K562 (cell line): ENCODE measurements at regions not wholly inside any gene's neighbourhood (a gene's known extent, or its start where the extent isn't known, plus 50 kb on each side); places are given as distances from the start of the nearest gene placed in this dataset.

Experiments used
- CTCF ChIP-seq, 3 experiments: IDR thresholded peaks in 2 of 3; conservative IDR thresholded peaks in 1 of 3; 2 replicates each; pipeline ENCODE4 v1.5.1; 2011 to 2012; ENCODE audit warnings: low read length in 3 of 3, mild to moderate bottlenecking in 3 of 3, control low read depth in 2 of 3, improper control_type of control experiment in 1 of 3, inconsistent platforms in 1 of 3, low read depth in 1 of 3, mixed read lengths in 1 of 3, moderate library complexity in 1 of 3; ENCODE audit not compliant: insufficient read depth in 2 of 3
- FOXP1 ChIP-seq: sonication (generic); formaldehyde crosslinking; IDR thresholded peaks from 2 replicates; pipeline ENCODE4 v1.8.0; 2022; ENCODE audit warnings: mild to moderate bottlenecking, missing genetic modification reagents
- SIN3B ChIP-seq: fragments of 450-650 bp; IDR thresholded peaks from 2 replicates; pipeline ENCODE4 v1.6.1; 2017; ENCODE audit warnings: low read depth, mild to moderate bottlenecking, moderate library complexity
- ZNF174 ChIP-seq: fragments of 250-450 bp; sonication (Bioruptor Pico); IDR thresholded peaks from 2 replicates; pipeline ENCODE4 v1.4.0; 2020; ENCODE audit warnings: mild to moderate bottlenecking
- TF ChIP-seq, protein P1 (sequence below): sonication (generic); formaldehyde crosslinking; IDR thresholded peaks from 2 replicates; pipeline ENCODE4 v1.5.0; 2020; ENCODE audit warnings: missing genetic modification reagents
- TF ChIP-seq, protein P2 (sequence below): sonication (generic); formaldehyde crosslinking; IDR thresholded peaks from 2 replicates; pipeline ENCODE4 v1.8.0; 2023; ENCODE audit warnings: mild to moderate bottlenecking, missing genetic modification reagents
- TF ChIP-seq, protein P3 (sequence below): fragments of 150-350 bp; IDR thresholded peaks from 2 replicates; pipeline ENCODE4 v1.6.1; 2014; ENCODE audit warnings: low read depth, mild to moderate bottlenecking, low read length, borderline replicate concordance

GRCh38 chr11:28584992-28585391, 476.8 kb downstream of the METTL15 start:
- TF ChIP-seq ZNF174 (CRISPR knock-in tag), result no peak
- TF ChIP-seq, protein P1, sequence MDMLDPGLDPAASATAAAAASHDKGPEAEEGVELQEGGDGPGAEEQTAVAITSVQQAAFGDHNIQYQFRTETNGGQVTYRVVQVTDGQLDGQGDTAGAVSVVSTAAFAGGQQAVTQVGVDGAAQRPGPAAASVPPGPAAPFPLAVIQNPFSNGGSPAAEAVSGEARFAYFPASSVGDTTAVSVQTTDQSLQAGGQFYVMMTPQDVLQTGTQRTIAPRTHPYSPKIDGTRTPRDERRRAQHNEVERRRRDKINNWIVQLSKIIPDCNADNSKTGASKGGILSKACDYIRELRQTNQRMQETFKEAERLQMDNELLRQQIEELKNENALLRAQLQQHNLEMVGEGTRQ, result no peak
- TF ChIP-seq SIN3B, result no peak
- TF ChIP-seq, protein P2, sequence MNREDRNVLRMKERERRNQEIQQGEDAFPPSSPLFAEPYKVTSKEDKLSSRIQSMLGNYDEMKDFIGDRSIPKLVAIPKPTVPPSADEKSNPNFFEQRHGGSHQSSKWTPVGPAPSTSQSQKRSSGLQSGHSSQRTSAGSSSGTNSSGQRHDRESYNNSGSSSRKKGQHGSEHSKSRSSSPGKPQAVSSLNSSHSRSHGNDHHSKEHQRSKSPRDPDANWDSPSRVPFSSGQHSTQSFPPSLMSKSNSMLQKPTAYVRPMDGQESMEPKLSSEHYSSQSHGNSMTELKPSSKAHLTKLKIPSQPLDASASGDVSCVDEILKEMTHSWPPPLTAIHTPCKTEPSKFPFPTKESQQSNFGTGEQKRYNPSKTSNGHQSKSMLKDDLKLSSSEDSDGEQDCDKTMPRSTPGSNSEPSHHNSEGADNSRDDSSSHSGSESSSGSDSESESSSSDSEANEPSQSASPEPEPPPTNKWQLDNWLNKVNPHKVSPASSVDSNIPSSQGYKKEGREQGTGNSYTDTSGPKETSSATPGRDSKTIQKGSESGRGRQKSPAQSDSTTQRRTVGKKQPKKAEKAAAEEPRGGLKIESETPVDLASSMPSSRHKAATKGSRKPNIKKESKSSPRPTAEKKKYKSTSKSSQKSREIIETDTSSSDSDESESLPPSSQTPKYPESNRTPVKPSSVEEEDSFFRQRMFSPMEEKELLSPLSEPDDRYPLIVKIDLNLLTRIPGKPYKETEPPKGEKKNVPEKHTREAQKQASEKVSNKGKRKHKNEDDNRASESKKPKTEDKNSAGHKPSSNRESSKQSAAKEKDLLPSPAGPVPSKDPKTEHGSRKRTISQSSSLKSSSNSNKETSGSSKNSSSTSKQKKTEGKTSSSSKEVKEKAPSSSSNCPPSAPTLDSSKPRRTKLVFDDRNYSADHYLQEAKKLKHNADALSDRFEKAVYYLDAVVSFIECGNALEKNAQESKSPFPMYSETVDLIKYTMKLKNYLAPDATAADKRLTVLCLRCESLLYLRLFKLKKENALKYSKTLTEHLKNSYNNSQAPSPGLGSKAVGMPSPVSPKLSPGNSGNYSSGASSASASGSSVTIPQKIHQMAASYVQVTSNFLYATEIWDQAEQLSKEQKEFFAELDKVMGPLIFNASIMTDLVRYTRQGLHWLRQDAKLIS (CRISPR knock-in tag), result no peak
- TF ChIP-seq, protein P3, sequence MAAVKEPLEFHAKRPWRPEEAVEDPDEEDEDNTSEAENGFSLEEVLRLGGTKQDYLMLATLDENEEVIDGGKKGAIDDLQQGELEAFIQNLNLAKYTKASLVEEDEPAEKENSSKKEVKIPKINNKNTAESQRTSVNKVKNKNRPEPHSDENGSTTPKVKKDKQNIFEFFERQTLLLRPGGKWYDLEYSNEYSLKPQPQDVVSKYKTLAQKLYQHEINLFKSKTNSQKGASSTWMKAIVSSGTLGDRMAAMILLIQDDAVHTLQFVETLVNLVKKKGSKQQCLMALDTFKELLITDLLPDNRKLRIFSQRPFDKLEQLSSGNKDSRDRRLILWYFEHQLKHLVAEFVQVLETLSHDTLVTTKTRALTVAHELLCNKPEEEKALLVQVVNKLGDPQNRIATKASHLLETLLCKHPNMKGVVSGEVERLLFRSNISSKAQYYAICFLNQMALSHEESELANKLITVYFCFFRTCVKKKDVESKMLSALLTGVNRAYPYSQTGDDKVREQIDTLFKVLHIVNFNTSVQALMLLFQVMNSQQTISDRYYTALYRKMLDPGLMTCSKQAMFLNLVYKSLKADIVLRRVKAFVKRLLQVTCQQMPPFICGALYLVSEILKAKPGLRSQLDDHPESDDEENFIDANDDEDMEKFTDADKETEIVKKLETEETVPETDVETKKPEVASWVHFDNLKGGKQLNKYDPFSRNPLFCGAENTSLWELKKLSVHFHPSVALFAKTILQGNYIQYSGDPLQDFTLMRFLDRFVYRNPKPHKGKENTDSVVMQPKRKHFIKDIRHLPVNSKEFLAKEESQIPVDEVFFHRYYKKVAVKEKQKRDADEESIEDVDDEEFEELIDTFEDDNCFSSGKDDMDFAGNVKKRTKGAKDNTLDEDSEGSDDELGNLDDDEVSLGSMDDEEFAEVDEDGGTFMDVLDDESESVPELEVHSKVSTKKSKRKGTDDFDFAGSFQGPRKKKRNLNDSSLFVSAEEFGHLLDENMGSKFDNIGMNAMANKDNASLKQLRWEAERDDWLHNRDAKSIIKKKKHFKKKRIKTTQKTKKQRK, result no peak
- no peak for TF ChIP-seq CTCF (IDR thresholded peaks at IDR 0.05 in 2 of 3, conservative IDR thresholded peaks at IDR 0.05 in 1 of 3; ENCODE audit: insufficient read depth in 2 of 3, low read depth in 1 of 3, low read length in 3 of 3)
- no peak for TF ChIP-seq FOXP1 (CRISPR knock-in tag)
